ENCODE measurements at regions not wholly inside any gene's neighbourhood (a gene's known extent, or its start where the extent isn't known, plus 50 kb on each side); places are given as distances from the start of the nearest gene placed in this dataset.
"Not testable (repeated sequence)": the region's sequence is repeated elsewhere in the genome, so short reads cannot be mapped to it uniquely, and the experiment has no call there.

- FAIRE-seq = no peak
Measured at GRCh38 chr6:77173472-77174074, 289.7 kb downstream of the HTR1B start.

GRCh38 chr6:77172578-77172977, 290.7 kb downstream of the HTR1B start:
- FAIRE-seq = no peak

- no peak for FAIRE-seq
Measured at GRCh38 chr6:77159730-77160129, 303.6 kb downstream of the HTR1B start.

GRCh38 chr6:77151241-77151640, 312.1 kb downstream of the HTR1B start:
- no peak for FAIRE-seq

GRCh38 chr6:77150736-77151135, 312.6 kb downstream of the HTR1B start:
- FAIRE-seq = no peak

- FAIRE-seq = no peak
Measured at GRCh38 chr6:77145244-77145643, 318.0 kb downstream of the HTR1B start.

GRCh38 chr6:77143659-77144447, 319.4 kb downstream of the HTR1B start:
- FAIRE-seq = no peak

- FAIRE-seq = peak; percentile 46
Measured at GRCh38 chr6:77136086-77136485, 327.2 kb downstream of the HTR1B start.

GRCh38 chr6:77133031-77133430, 330.3 kb downstream of the HTR1B start:
- no peak for FAIRE-seq

- no peak for FAIRE-seq
Measured at GRCh38 chr6:77131426-77131825, 331.9 kb downstream of the HTR1B start.

GRCh38 chr6:77124604-77125003, 338.7 kb downstream of the HTR1B start:
- no peak for FAIRE-seq

- FAIRE-seq = no peak
Measured at GRCh38 chr6:77123527-77123926, 339.8 kb downstream of the HTR1B start.

GRCh38 chr6:77106992-77107391, 356.3 kb downstream of the HTR1B start:
- FAIRE-seq = no peak

GRCh38 chr6:77105091-77105490, 358.2 kb downstream of the HTR1B start:
- no peak for FAIRE-seq

GRCh38 chr6:77097940-77098339, 365.4 kb downstream of the HTR1B start:
- no peak for FAIRE-seq

GRCh38 chr6:77095936-77096627, 367.2 kb downstream of the HTR1B start:
- no peak for FAIRE-seq

- FAIRE-seq = no peak
Measured at GRCh38 chr6:77094821-77095220, 368.5 kb downstream of the HTR1B start.

GRCh38 chr6:77092971-77093370, 370.3 kb downstream of the HTR1B start:
- no peak for FAIRE-seq

GRCh38 chr6:77089776-77090175, 373.5 kb downstream of the HTR1B start:
- no peak for FAIRE-seq

- not testable (repeated sequence) for FAIRE-seq
Measured at GRCh38 chr6:77087794-77088318, 375.4 kb downstream of the HTR1B start.

GRCh38 chr6:77074037-77074713, 389.1 kb downstream of the HTR1B start:
- FAIRE-seq = no peak

- FAIRE-seq = no peak
Measured at GRCh38 chr6:77073410-77073760, 389.9 kb downstream of the HTR1B start.

All from endometrium (tissue), 2 donors.